ENCODE measurements at regions not wholly inside any gene's neighbourhood (a gene's known extent, or its start where the extent isn't known, plus 50 kb on each side); places are given as distances from the start of the nearest gene placed in this dataset.
A peak's percentile ranks its signal among the peaks of the same experiment; 100 is the strongest.
"Not testable (repeated sequence)": the region's sequence is repeated elsewhere in the genome, so short reads cannot be mapped to it uniquely, and the experiment has no call there.

DNA sequence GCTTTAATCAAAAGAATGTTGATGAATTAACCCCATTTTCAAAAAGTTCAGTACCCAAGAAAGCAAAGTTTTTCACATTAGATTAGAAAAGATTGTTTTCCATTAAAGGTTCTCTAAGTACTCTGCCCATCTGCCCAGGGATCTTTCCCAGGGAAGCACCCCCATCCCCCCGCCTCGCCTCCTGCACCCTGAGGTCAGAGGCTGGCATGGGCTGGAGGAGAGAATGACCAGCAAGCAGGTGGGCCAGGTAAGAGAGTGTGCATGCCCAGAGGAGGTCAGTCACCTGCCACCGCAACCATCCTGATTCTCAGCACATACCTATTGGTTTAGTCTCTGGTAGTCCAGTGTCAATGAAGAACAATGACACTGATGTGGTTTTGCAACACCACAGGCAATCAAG is 279.4 kb upstream of the ZNF507 start:
- no peak for DNase-seq

GRCh38 chr19:32067685-32068084 is 277.7 kb upstream of the ZNF507 start:
- DNase-seq = no peak

DNA sequence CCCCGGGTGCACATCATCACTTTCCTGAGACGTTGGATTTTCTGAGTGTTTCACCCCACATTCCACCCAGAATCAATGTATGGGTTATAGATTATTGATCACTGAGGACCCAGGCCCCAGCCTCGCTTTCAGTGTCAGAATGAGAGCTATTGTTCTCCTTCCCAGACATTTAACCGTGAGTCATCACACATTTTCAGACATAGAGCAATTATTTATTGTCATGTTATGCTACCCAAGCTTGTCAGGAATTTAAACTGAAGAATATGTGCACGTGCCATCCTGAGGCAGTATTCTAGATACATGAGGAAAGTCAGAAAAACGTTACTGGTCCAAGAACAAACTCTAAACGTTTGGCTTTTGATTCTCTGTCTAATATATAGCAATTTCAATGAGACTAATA is 276.6 kb upstream of the ZNF507 start:
- no peak for DNase-seq

GRCh38 chr19:32070101-32070500 is 275.3 kb upstream of the ZNF507 start:
- no peak for DNase-seq

- DNase-seq = no peak
Measured at GRCh38 chr19:32082028-32082427, 263.4 kb upstream of the ZNF507 start.

GRCh38 chr19:32084756-32085363 is 260.6 kb upstream of the ZNF507 start:
- not testable (repeated sequence) for DNase-seq

DNA sequence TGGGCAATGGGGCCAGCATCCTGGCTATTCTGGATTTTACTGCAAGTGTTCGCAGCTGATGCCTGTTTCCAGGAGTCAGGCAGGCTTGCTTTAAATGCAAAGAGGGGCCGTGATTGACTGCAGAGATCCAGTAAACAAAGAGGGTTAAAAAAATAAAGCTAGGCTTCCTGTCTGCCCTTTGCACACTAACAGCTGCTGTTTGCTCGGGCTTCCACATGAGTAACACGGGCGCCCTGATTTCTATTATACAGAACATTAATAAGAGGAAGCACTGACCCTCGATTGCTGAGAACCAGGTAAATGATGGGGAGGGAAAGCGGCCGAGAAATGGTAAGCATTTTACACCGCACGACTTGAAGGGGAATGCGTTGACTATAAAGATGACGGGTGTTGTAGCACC is 254.2 kb upstream of the ZNF507 start:
- no peak for DNase-seq

DNA sequence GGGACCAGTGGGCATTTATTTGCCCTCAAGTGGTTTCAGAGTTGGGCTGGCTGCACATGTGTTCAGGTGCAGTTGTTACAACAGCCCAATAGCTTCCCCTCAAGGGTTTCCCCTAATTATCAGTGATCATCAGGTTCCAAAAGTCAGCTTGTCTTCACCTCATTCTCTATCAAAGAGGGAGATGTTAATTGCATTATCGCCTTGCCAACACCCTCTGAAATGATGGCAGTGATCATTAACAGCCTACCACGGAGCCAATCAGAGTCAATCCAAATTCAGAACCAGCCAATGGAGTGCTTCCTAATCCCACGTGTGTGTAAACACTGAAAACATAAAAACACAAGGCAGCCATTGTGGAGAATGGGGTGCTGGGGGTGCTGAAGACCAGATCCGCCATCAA is 248.4 kb upstream of the ZNF507 start:
- no peak for DNase-seq

DNA sequence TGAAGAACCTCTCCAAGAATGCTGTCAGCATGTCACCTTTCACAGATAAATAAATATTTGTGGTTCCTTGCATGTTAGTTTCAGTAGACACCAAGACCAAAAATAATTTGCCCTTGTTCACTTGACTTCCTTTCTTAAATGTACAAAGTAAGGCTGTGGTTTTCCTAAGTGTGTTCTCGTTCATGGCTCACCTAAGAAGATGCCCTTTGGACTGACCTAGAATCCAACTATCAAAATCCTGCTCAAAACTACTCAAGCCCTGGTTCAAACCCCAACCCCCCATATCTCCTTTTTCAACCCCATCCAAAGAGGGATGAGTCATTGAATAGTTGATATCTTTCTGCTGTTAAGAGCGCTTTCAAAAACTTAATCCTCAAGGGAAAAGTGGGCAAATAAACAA is 247.8 kb upstream of the ZNF507 start:
- DNase-seq = no peak

GRCh38 chr19:32098968-32099367 is 246.4 kb upstream of the ZNF507 start:
- DNase-seq = no peak

GRCh38 chr19:32101206-32101605 is 244.2 kb upstream of the ZNF507 start:
- DNase-seq = no peak

GRCh38 chr19:32103541-32103940 is 241.9 kb upstream of the ZNF507 start:
- no peak for DNase-seq

DNA sequence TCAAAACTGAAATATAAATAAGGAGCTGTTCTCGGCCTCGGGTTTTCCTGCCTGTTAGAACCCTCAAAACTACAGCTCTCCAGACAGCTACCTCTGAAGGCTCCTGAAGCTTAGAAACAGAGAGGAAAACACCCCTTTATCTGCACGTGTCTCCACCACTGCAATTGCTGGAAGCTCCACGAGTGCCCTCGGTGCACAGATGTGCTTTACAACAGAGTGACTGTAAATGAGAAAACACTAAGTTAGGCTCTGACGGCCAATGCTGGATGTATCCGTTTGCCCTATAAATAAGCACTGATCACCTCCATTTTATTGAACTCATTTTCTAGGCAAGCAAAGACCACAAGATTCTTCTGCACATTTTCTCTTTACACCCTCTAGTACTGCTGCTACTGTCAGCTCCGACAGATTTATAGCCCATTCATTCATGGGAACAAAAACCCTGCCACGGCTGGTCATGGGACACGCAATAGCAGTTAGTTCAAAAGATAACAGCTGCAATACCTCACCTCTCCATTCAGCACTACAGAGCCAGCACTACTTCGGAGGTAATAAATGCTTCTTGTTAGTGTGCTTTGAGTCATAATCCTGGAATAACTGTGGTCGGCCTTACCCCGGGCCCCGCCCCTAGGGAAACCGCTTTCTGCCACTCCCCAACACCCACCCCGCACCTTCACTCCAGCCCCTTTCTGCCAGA is 241.1 kb upstream of the ZNF507 start:
- DNase-seq = peak; percentile 28

DNA sequence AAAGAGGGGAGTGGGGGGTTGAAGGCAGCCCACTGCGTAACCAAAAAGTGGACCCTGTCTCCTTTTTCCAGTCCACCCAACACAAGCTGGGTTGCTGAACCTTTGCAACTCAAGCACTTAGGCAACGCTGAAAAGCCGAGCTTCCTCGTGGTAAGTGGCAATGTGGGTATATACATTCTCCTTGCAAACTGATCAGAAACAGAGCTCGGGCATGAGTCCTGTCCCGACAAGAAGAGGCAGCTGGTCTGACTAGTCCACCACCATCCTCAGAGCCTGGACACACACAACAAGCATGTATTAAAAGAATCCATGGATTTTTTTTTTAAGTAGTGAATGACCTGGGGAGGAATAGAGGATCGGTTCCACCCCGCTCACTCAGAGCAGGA is 240.6 kb upstream of the ZNF507 start:
- no peak for DNase-seq

GRCh38 chr19:32105527-32106310 is 239.7 kb upstream of the ZNF507 start:
- no peak for DNase-seq

- no peak for DNase-seq
Measured at GRCh38 chr19:32122258-32122657, 223.2 kb upstream of the ZNF507 start.

GRCh38 chr19:32123355-32123940 is 222.0 kb upstream of the ZNF507 start:
- DNase-seq = no peak

DNA sequence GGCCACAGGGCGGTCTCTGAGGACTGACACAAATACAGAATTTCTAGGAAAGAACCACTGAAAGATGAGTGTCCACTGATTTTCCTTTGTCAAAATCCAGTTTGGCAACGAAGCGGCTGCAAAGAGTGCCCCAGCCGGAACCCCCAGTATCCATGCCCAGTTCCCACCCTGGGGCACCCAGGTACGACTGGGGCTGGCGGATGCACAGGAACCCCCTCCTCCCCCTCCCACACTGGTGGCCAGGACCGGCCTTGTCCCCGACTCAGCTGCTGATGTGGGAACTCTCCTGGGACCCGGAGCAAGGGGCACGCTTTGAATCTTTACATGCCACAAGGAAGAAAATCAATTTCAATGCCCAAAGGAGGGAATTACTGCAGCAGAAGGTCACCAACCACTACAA is 220.8 kb upstream of the ZNF507 start:
- DNase-seq = no peak

- DNase-seq = no peak
Measured at GRCh38 chr19:32129141-32129540, 216.3 kb upstream of the ZNF507 start.

DNA sequence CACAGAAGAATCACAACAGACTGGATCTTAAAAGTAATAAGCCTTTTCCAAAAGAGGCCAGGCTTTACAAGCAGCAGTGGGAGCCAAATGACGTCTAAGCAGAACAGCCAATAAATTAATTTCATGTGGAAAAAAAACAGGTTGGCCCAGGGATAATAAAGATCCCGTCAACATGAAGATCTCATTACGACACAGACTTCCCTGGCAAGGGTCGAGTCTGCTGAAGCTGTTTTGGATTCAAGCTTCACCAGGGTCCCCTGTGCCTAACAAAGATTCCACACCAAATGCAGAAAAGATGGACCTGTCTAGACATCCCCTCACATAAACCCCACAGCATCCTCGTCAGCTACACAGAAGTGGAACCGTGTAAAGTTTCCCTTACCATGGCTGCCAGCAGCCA is 215.1 kb upstream of the ZNF507 start:
- no peak for DNase-seq

GRCh38 chr19:32131005-32131404 is 214.4 kb upstream of the ZNF507 start:
- no peak for DNase-seq

DNA sequence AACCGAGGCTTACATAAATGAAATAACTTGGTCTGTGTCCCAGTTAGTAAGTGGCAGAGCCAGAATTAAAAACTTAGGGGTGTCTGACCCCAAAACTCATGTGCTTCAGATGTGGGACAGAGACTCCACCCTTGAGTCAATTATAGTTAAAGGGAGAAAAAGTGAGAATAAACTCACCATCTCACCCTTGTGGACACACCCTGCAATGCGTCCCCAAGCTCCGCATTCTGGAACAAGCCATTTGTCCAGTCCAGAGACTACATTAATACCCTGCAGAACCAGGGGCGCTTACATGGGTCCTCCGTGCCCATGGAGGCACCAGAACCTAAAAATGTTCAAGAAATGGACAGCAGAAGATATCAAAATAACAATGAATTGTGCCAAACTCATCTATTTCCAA is 207.0 kb upstream of the ZNF507 start:
- DNase-seq = no peak

- DNase-seq = no peak
Measured at GRCh38 chr19:32141840-32142511, 203.4 kb upstream of the ZNF507 start.

Data from fibroblast of upper back skin (primary cell).